ENCODE measurements at regions not wholly inside any gene's neighbourhood (a gene's known extent, or its start where the extent isn't known, plus 50 kb on each side); places are given as distances from the start of the nearest gene placed in this dataset.

- Histone ChIP-seq H3K4me3 (ENCODE audit: low read length in 2 of 2) (no peak overlapping the region), H3K27ac (ENCODE audit: low read length) (no peak overlapping the region), H3K27me3 (ENCODE audit: control insufficient read depth in 1 of 2, insufficient read depth in 2 of 2, low read length in 2 of 2) (no peaks in the 10 kb centered on the region), H3K36me3 (ENCODE audit: control insufficient read depth in 2 of 2, insufficient read depth in 2 of 2, low read length in 2 of 2) (peaks cover 8 to 9% of the 10 kb centered on the region in 2 donors), H3K9ac (ENCODE audit: low read length in 2 of 2) (no peak overlapping the region), H3K9me3 (ENCODE audit: control insufficient read depth in 2 of 2, low read length in 2 of 2) (no peaks in the 10 kb centered on the region), H3K4me1 (ENCODE audit: control insufficient read depth, insufficient read depth, low read length) (no peaks in the 10 kb centered on the region)
Observed at GRCh38 chr10:28077889-28078288, 79.0 kb upstream of the ODAD2 start.

- Histone ChIP-seq H3K4me3 (ENCODE audit: low read length in 2 of 2) (no peak overlapping the region), H3K27ac (ENCODE audit: low read length) (no peak overlapping the region), H3K9ac (ENCODE audit: low read length in 2 of 2) (no peak overlapping the region)
Observed at GRCh38 chr10:28075424-28075823, 76.5 kb upstream of the ODAD2 start.

GRCh38 chr10:28072573-28072972, 73.7 kb upstream of the ODAD2 start:
- Histone ChIP-seq H3K27ac (ENCODE audit: low read length) (no peak overlapping the region), H3K4me1 (ENCODE audit: control insufficient read depth, insufficient read depth, low read length) (no peaks in the 10 kb centered on the region), H3K36me3 (ENCODE audit: control insufficient read depth in 2 of 2, insufficient read depth in 2 of 2, low read length in 2 of 2) (peaks cover 6 to 9% of the 10 kb centered on the region in 2 donors), H3K4me3 (ENCODE audit: low read length in 2 of 2) (no peak overlapping the region), H3K9me3 (ENCODE audit: control insufficient read depth in 2 of 2, low read length in 2 of 2) (no peaks in the 10 kb centered on the region), H3K27me3 (ENCODE audit: control insufficient read depth in 1 of 2, insufficient read depth in 2 of 2, low read length in 2 of 2) (no peaks in the 10 kb centered on the region), H3K9ac (ENCODE audit: low read length in 2 of 2) (no peak overlapping the region)

More at GRCh38 chr10:28075424-28075823, 76.5 kb upstream of the ODAD2 start:
- H3K9me3 ChIP-seq (ENCODE audit: control insufficient read depth in 2 of 2, low read length in 2 of 2), result no peaks in the 10 kb centered on the region
- H3K36me3 ChIP-seq (ENCODE audit: control insufficient read depth in 2 of 2, insufficient read depth in 2 of 2, low read length in 2 of 2), result peaks cover 6 to 9% of the 10 kb centered on the region in 2 donors
- H3K4me1 ChIP-seq (ENCODE audit: control insufficient read depth, insufficient read depth, low read length), result no peaks in the 10 kb centered on the region
- H3K27me3 ChIP-seq (ENCODE audit: control insufficient read depth in 1 of 2, insufficient read depth in 2 of 2, low read length in 2 of 2), result no peaks in the 10 kb centered on the region

- Histone ChIP-seq H3K27ac (ENCODE audit: low read length) (no peak overlapping the region), H3K36me3 (ENCODE audit: control insufficient read depth in 2 of 2, insufficient read depth in 2 of 2, low read length in 2 of 2) (peaks cover 11 to 15% of the 10 kb centered on the region in 2 donors), H3K9ac (ENCODE audit: low read length in 2 of 2) (no peak overlapping the region), H3K9me3 (ENCODE audit: control insufficient read depth in 2 of 2, low read length in 2 of 2) (no peaks in the 10 kb centered on the region), H3K4me3 (ENCODE audit: low read length in 2 of 2) (no peak overlapping the region), H3K4me1 (ENCODE audit: control insufficient read depth, insufficient read depth, low read length) (no peaks in the 10 kb centered on the region), H3K27me3 (ENCODE audit: control insufficient read depth in 1 of 2, insufficient read depth in 2 of 2, low read length in 2 of 2) (no peaks in the 10 kb centered on the region)
Observed at GRCh38 chr10:28060031-28060607, 61.2 kb upstream of the ODAD2 start.

- no peak overlapping the region for H3K4me3 ChIP-seq (ENCODE audit: low read length in 2 of 2)
- no peaks in the 10 kb centered on the region for H3K4me1 ChIP-seq (ENCODE audit: control insufficient read depth, insufficient read depth, low read length)
- no peak overlapping the region for H3K27ac ChIP-seq (ENCODE audit: low read length)
- no peaks in the 10 kb centered on the region for H3K27me3 ChIP-seq (ENCODE audit: control insufficient read depth in 1 of 2, insufficient read depth in 2 of 2, low read length in 2 of 2)
- H3K9me3 ChIP-seq (ENCODE audit: control insufficient read depth in 2 of 2, low read length in 2 of 2), result no peaks in the 10 kb centered on the region
- no peak overlapping the region for H3K9ac ChIP-seq (ENCODE audit: low read length in 2 of 2)
- peaks cover 11 to 15% of the 10 kb centered on the region in 2 donors for H3K36me3 ChIP-seq (ENCODE audit: control insufficient read depth in 2 of 2, insufficient read depth in 2 of 2, low read length in 2 of 2)
Observed at GRCh38 chr10:28058746-28059145, 59.9 kb upstream of the ODAD2 start.

GRCh38 chr10:28054228-28054860, 55.5 kb upstream of the ODAD2 start:
- Histone ChIP-seq H3K4me1 (ENCODE audit: control insufficient read depth, insufficient read depth, low read length) (peaks cover 2% of the 10 kb centered on the region), H3K4me3 (ENCODE audit: low read length in 2 of 2) (no peak overlapping the region), H3K27ac (ENCODE audit: low read length) (peak overlapping the region; percentile 18), H3K9me3 (ENCODE audit: control insufficient read depth in 2 of 2, low read length in 2 of 2) (no peaks in the 10 kb centered on the region), H3K27me3 (ENCODE audit: control insufficient read depth in 1 of 2, insufficient read depth in 2 of 2, low read length in 2 of 2) (no peaks in the 10 kb centered on the region), H3K9ac (ENCODE audit: low read length in 2 of 2) (no peak overlapping the region), H3K36me3 (ENCODE audit: control insufficient read depth in 2 of 2, insufficient read depth in 2 of 2, low read length in 2 of 2) (peaks cover 11 to 19% of the 10 kb centered on the region in 2 donors)

- no peaks in the 10 kb centered on the region for H3K9me3 ChIP-seq (ENCODE audit: control insufficient read depth in 2 of 2, low read length in 2 of 2)
- H3K4me3 ChIP-seq (ENCODE audit: low read length in 2 of 2), result no peak overlapping the region
- peaks cover 2% of the 10 kb centered on the region for H3K4me1 ChIP-seq (ENCODE audit: control insufficient read depth, insufficient read depth, low read length)
- H3K27me3 ChIP-seq (ENCODE audit: control insufficient read depth in 1 of 2, insufficient read depth in 2 of 2, low read length in 2 of 2), result no peaks in the 10 kb centered on the region
- H3K36me3 ChIP-seq (ENCODE audit: control insufficient read depth in 2 of 2, insufficient read depth in 2 of 2, low read length in 2 of 2), result peaks cover 0 to 4% of the 10 kb centered on the region in 2 donors
- H3K27ac ChIP-seq (ENCODE audit: low read length), result no peak overlapping the region
- H3K9ac ChIP-seq (ENCODE audit: low read length in 2 of 2), result no peak overlapping the region
Observed at GRCh38 chr10:28049286-28049685, 50.4 kb upstream of the ODAD2 start.

Measured in stomach smooth muscle (tissue), 2 donors.